CD4-positive, alpha-beta T cell treated with Interleukin-6 at 100 ng/mL for 8 hours (primary cell): ENCODE measurements at regions not wholly inside any gene's neighbourhood (a gene's known extent, or its start where the extent isn't known, plus 50 kb on each side); places are given as distances from the start of the nearest gene placed in this dataset.
"Not testable (repeated sequence)": the region's sequence is repeated elsewhere in the genome, so short reads cannot be mapped to it uniquely, and the experiment has no call there.

Experiments used
- DNase-seq: peaks from one replicate; pipeline ENCODE4 v3.0.0-alpha.2; 2020; ENCODE audit warnings: mixed read lengths, low spot score

DNA sequence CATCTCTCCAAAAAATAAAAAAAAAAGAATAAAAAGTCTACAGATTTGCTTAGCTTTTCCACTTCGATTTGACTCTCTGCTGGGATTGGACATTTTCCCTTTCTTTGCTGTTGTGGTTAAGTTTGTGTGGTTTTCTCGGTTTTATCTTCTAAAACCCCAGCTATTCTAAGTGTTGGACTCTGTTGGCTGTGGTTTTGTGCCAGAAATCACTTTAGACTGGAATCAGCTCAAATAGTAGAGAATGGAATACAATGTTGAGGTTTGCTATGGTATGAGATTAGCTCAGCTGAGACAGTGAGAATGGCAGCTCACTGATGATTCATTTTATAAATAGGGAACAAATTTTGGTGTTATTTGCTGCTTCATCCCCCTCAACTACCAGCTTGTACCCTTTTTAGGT, 116.0 kb downstream of the BUB3 start:
- no peak for DNase-seq

DNA sequence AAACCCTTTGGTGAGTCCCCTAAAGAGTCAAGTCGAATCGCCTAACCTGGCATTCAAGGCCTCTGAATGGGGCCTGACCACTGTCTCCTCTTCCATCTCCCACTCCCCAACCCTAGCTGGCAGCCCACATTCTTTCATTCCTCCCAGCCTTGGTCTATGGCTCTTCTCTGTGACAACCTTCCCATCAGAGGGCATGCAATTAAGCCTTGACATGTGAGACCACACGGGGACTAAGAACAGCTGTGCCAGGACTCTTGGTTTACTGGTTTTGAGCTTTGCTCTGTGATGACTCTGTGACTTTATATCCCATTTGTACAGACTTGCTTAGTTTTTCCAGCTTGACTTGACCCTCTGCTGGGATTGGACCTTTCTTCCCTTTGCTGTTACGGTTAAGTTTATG, 116.6 kb downstream of the BUB3 start:
- no peak for DNase-seq

DNA sequence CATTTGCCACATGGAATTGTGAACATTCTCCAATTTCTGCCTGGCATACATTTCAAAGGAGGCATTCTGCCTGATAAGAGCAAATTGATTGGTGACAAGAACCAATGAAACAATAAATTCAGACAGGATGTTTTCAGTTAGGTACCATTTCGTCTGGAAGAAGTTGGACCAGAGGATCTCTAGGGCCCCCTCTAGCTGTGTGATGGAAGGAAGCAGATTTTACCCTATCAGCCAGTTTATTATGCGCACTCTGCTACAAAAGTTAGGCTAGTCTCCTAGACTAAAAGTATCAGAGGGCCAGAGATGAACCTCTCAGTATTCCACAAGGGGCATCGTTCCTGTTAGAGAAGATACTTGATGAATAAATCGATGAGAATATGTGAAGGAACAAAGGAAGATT, 118.0 kb downstream of the BUB3 start:
- DNase-seq: no peak

GRCh38 chr10:123274306-123275135, 120.3 kb downstream of the BUB3 start:
- DNase-seq: no peak

DNA sequence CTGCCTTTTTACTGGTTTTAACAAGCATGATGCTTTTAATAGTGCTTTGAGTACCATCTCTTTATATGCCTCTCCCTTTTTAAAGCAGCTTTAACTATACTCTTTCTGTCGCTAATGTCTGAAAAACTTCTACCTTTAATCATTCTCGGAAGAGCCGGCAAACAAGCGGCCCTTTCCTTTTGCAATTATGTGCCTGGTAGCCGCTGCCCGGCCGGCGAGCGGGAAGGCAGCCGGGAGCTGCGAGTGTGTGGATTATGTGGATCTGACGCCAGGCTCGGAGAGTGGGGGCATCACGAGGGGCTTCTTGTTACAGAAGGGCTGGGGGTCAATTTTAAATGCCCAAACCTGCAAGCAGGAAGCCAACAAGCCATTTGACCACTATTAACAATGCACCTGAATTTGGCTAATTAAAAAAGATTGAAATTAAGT, 120.9 kb downstream of the BUB3 start:
- DNase-seq: no peak

DNA sequence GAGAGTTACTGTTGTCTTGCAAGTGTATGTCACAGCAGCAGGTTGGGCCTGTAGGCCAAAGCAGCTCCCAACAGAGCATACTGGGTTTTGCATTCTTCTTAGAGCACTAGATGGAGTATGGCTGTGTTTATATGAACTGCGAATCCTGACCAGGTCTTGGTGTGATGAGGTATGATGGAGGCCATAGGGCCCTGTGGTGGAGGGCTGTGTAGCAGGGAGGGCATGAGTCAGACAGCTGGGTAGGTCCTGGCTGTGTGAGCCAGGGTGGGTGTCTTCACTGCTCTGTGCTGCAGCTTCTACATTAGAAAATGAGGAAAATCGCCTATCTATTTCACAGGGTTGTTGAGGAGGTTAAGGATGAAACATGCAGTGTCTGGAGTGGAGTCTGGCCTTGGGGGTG, 124.2 kb downstream of the BUB3 start:
- DNase-seq: no peak

DNA sequence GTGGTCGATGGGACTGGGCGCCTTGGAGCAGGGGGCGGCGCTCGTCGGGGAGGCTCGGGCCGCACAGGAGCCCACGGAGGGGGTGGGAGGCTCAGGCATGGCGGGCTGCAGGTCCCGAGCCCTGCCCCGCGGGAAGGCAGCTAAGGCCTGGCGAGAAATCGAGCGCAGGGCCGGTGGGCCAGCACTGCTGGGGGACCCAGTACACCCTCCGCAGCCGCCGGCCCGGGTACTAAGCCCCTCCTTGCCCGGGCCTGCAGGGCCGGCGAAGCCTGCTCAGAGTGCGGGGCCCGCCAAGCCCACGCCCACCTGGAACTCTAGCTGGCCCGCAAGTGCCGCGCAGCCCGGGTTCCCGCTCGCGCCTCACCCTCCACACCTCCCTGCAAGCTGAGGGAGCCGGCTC, 129.2 kb downstream of the BUB3 start:
- not testable (repeated sequence) for DNase-seq

DNA sequence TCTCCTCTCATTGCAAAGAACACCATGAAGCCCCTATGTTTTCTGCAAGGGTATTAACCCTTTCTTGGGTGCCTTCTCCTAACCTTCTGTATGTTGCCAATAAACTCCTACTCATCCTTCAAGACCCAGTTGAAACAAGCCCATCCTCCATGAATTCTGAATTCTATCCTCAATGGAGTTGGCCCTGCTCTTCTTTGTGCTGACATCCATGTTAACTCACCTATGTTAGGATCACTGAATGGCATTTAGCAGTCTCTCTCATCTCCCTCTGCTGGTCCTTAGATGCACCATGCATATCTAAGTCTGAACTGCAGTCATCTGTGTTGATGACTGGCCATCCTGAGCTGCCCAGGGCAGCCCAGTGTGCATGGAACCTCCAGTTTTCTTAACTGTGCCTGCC, 129.8 kb downstream of the BUB3 start:
- no peak for DNase-seq

- DNase-seq: no peak
Observed at GRCh38 chr10:123287594-123288247, 133.5 kb downstream of the BUB3 start.

- no peak for DNase-seq
Observed at GRCh38 chr10:123289432-123289831, 135.2 kb downstream of the BUB3 start.

GRCh38 chr10:123294109-123294508, 139.9 kb downstream of the BUB3 start:
- no peak for DNase-seq

GRCh38 chr10:123294886-123295285, 140.7 kb downstream of the BUB3 start:
- no peak for DNase-seq

DNA sequence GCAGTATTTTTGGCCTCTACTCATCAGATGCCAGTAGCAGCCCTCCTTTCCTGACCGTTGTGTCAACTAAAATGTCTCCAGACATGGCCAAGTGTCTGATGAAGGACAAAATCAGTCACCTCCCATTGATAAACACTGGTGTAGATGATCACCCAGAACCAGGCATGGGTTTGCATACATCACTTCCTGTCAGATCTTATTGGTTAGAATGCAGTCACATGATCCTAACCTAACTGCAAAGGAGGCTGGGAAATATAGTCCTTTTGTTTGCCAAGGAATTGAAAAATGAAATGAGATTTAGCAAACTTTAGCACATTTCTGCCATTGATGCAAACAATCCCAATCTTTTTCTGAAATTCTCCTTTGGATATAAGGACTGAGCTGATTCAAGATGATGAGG, 141.4 kb downstream of the BUB3 start:
- no peak for DNase-seq

GRCh38 chr10:123297175-123297574, 143.0 kb downstream of the BUB3 start:
- DNase-seq: no peak

- no peak for DNase-seq
Observed at GRCh38 chr10:123298583-123298982, 144.4 kb downstream of the BUB3 start.

DNA sequence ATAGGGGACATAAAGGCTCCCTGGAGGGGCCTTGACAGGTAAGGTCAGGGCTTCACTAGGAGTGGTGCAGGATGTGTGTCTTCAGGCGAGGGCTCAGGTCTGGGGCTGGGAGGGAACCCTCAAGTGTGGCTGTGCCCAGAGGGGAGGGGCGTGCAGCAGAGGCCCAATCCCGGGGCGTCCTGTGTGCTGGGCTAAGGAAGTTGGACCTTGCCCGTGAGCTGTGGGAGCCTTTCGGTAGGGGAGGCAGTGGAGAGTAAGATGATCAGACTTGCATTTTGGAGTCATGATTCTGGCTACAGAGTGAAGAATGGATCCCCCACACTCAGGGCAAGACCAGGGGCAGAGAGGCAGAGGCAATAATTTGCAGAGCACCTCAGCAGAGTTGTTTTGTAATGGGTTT, 145.4 kb downstream of the BUB3 start:
- no peak for DNase-seq

DNA sequence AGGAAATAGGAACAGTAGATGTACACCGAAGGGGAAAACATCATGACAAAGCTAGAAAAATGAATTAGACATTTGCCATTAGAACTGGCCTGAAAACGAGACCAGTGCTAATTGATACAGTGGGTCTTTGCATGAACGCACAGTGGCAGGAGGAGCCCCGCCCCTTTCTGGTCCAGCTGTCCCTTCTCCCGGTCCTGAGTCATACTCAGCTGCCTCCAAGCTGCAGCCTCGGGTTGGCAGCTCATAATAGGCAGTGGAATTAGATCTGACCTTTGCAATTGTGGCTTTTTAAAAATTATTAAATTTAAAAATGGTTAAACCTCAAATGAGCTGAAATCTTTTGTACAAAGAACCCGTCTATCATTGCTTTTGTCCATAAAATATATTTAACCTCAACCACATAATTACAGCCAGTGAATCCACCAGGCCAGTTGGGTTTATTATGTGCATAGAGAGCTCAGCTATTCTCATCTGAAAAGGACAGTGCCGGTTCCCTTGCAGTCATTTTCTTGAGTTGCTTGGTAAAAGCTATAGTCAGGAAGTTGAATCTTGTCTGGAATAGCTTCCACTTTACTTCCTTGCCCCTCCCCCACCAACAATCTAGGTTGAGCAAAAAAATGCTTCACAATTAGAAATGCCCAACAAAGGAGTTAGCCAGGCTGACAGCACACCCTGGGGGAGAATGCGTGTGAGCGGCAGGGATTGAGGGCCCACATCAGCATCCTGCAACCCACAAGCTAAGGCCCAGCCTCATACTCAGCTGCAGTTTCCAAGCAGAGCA, 147.1 kb downstream of the BUB3 start:
- no peak for DNase-seq

GRCh38 chr10:123303581-123304337, 149.6 kb downstream of the BUB3 start:
- no peak for DNase-seq

GRCh38 chr10:123305671-123306070, 151.5 kb downstream of the BUB3 start:
- DNase-seq: no peak

GRCh38 chr10:123306290-123306689, 152.1 kb downstream of the BUB3 start:
- no peak for DNase-seq

- no peak for DNase-seq
Observed at GRCh38 chr10:123309731-123310130, 155.5 kb downstream of the BUB3 start.

DNA sequence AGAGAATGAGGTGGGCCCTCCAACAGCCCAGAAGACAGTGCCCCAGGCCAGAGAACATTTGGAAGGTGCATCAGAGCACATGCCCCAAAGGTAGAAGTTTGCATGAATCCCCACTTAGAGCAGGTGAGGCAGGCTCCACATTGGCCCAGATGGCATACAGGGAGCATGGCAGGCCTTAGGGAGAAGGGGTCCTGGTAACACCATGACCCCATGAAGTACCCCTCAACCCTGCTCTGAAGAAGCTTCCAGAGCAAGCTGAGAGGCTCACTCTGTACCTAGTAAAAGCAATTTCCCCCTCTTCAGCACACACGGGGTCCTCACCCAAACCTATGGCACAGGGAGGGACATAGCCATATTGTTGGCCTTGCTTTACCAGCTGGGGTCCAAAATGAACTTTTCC, 162.6 kb downstream of the BUB3 start:
- no peak for DNase-seq
